SK-N-SH treated with all-trans-retinoic acid at 6 μM for 48 hours (cell line): ENCODE measurements at regions not wholly inside any gene's neighbourhood (a gene's known extent, or its start where the extent isn't known, plus 50 kb on each side); places are given as distances from the start of the nearest gene placed in this dataset.

Experiments
- ATAC-seq: fragments of 200-7000 bp; cut with Tn5 transposase; 3 replicates; pipeline ENCODE4 v1.9.1; 2020; ENCODE audit warnings: mild to moderate bottlenecking, moderate library complexity
- ARNTL ChIP-seq: fragments of 450-650 bp; formaldehyde crosslinking; IDR thresholded peaks from 2 replicates; pipeline ENCODE4 v1.5.0; 2020; ENCODE audit warnings: low read depth, mild to moderate bottlenecking, moderate library complexity, borderline replicate concordance
- BACH2 ChIP-seq: fragments of 250-450 bp; sonication (Bioruptor Pico); IDR thresholded peaks from 2 replicates; pipeline ENCODE4 v1.9.0; 2021; ENCODE audit warnings: mild to moderate bottlenecking, borderline replicate concordance
- CREB5 ChIP-seq: fragments of 250-450 bp; sonication (Bioruptor Pico); IDR thresholded peaks from 2 replicates; pipeline ENCODE4 v1.5.1; 2020; ENCODE audit warnings: low read depth, mild to moderate bottlenecking, moderate library complexity
- CSDC2 ChIP-seq: fragments of 250-450 bp; sonication (Bioruptor Pico); IDR thresholded peaks from 2 replicates; pipeline ENCODE4 v1.5.0; 2020; ENCODE audit warnings: mild to moderate bottlenecking, moderate library complexity
- CSRNP3 ChIP-seq: fragments of 250-450 bp; sonication (Bioruptor Pico); IDR thresholded peaks from 2 replicates; pipeline ENCODE4 v1.5.1; 2021; ENCODE audit warnings: mild to moderate bottlenecking, moderate library complexity
- ESRRG ChIP-seq: fragments of 250-450 bp; sonication (Bioruptor Pico); IDR thresholded peaks from 2 replicates; pipeline ENCODE4 v1.6.1; 2021; ENCODE audit warnings: mild to moderate bottlenecking
- GLIS3 ChIP-seq: fragments of 250-450 bp; sonication (Bioruptor Pico); IDR thresholded peaks from 2 replicates; pipeline ENCODE4 v1.5.0; 2020; ENCODE audit warnings: mild to moderate bottlenecking, moderate library complexity
- ISL1 ChIP-seq: fragments of 250-450 bp; sonication (Bioruptor Pico); IDR thresholded peaks from 2 replicates; pipeline ENCODE4 v2.1.2; 2022; ENCODE audit warnings: mild to moderate bottlenecking, moderate library complexity
- OSR1 ChIP-seq: fragments of 250-450 bp; sonication (Bioruptor Pico); IDR thresholded peaks from 2 replicates; pipeline ENCODE4 v1.8.0; 2022; ENCODE audit warnings: moderate library complexity, mild to moderate bottlenecking, inconsistent platforms
- POU6F1 ChIP-seq: fragments of 250-450 bp; sonication (Bioruptor Pico); IDR thresholded peaks from 2 replicates; pipeline ENCODE4 v1.8.0; 2021; ENCODE audit warnings: low read depth, mild to moderate bottlenecking, moderate library complexity, borderline replicate concordance
- PPARA ChIP-seq: fragments of 250-450 bp; sonication (Bioruptor Pico); IDR thresholded peaks from 2 replicates; pipeline ENCODE4 v1.5.0; 2020; ENCODE audit warnings: mild to moderate bottlenecking, borderline replicate concordance
- RARB ChIP-seq: fragments of 250-450 bp; sonication (Bioruptor Pico); IDR thresholded peaks from 2 replicates; pipeline ENCODE4 v1.8.0; 2021; ENCODE audit warnings: mild to moderate bottlenecking, moderate library complexity
- SNAI2 ChIP-seq: fragments of 250-450 bp; sonication (Bioruptor Pico); IDR thresholded peaks from 2 replicates; pipeline ENCODE4 v1.5.0; 2020; ENCODE audit warnings: mild to moderate bottlenecking, moderate library complexity
- TCF4 ChIP-seq: fragments of 250-450 bp; sonication (Bioruptor Pico); IDR thresholded peaks from 2 replicates; pipeline ENCODE4 v1.8.0; 2021; ENCODE audit warnings: mild to moderate bottlenecking, moderate library complexity, borderline replicate concordance
- TOX ChIP-seq: fragments of 250-450 bp; sonication (Bioruptor Pico); IDR thresholded peaks from 2 replicates; pipeline ENCODE4 v1.8.0; 2021; ENCODE audit warnings: mild to moderate bottlenecking, moderate library complexity, borderline replicate concordance
- ZC3H10 ChIP-seq: fragments of 250-450 bp; sonication (Bioruptor Pico); IDR thresholded peaks from 2 replicates; pipeline ENCODE4 v1.5.1; 2021; ENCODE audit warnings: mild to moderate bottlenecking, moderate library complexity
- ZFP3 ChIP-seq: fragments of 250-450 bp; sonication (Bioruptor Pico); IDR thresholded peaks from 2 replicates; pipeline ENCODE4 v1.5.0; 2020; ENCODE audit warnings: mild to moderate bottlenecking, moderate library complexity
- ZFP30 ChIP-seq: fragments of 450-650 bp; formaldehyde crosslinking; IDR thresholded peaks from 2 replicates; pipeline ENCODE4 v1.5.0; 2022; ENCODE audit warnings: mild to moderate bottlenecking, moderate library complexity
- ZNF565 ChIP-seq: fragments of 450-650 bp; formaldehyde crosslinking; conservative IDR thresholded peaks from 2 replicates; pipeline ENCODE4 v1.5.0; 2020; ENCODE audit warnings: low read depth, mild to moderate bottlenecking, moderate library complexity
- ZNF70 ChIP-seq: fragments of 450-650 bp; formaldehyde crosslinking; IDR thresholded peaks from 2 replicates; pipeline ENCODE4 v1.5.0; 2020; ENCODE audit warnings: mild to moderate bottlenecking, moderate library complexity
- ZNF8 ChIP-seq: fragments of 450-650 bp; formaldehyde crosslinking; IDR thresholded peaks from 2 replicates; pipeline ENCODE4 v1.5.0; 2020; ENCODE audit warnings: mild to moderate bottlenecking, moderate library complexity
- TF ChIP-seq, protein P1 (sequence below): fragments of 250-450 bp; sonication (Bioruptor Pico); IDR thresholded peaks from 2 replicates; pipeline ENCODE4 v1.8.0; 2020; ENCODE audit warnings: mild to moderate bottlenecking, moderate library complexity, borderline replicate concordance
- TF ChIP-seq, protein P2 (sequence below): fragments of 250-450 bp; sonication (Bioruptor Pico); IDR thresholded peaks from 2 replicates; pipeline ENCODE4 v1.5.0; 2020; ENCODE audit warnings: mild to moderate bottlenecking, moderate library complexity

GRCh38 chr3:59341459-59341858 lies 291.6 kb upstream of the CFAP20DC start:
- TF ChIP-seq ISL1 (CRISPR knock-in tag) (no peak), OSR1 (CRISPR knock-in tag) (no peak), ZNF565 (CRISPR knock-in tag) (no peak), ARNTL (CRISPR knock-in tag) (no peak), TCF4 (CRISPR knock-in tag) (no peak), ZFP3 (no peak), ESRRG (CRISPR knock-in tag) (no peak), SNAI2 (CRISPR knock-in tag) (no peak), TOX (CRISPR knock-in tag) (no peak)
- ATAC-seq = no peak

GRCh38 chr3:59339818-59340217 lies 290.0 kb upstream of the CFAP20DC start:
- no peak for ATAC-seq

DNA sequence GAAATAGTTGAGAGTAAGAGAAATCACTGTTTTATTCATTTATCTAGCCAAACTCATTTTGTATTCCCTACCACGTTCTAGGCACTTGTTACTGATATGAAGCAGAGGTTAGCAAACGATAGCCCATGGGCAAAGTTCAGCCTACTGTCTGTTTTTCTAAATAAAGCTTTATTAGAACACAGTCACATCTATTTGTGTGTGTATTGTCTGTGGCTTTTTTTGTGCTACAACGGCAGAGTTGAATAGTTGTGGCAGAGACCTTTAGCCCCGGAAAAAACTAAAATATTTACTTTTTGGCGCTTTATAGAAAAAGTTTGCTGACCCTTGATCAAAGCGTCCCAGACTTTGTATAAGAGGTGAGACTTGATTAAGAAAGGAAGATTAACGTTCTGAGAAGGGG lies 289.1 kb upstream of the CFAP20DC start:
- no peak for TF ChIP-seq ZNF70 (CRISPR knock-in tag)
- TF ChIP-seq CREB5 = no peak
- TF ChIP-seq CSRNP3 (CRISPR knock-in tag) = no peak
- no peak for TF ChIP-seq GLIS3
- TF ChIP-seq TCF4 (CRISPR knock-in tag) = no peak
- no peak for TF ChIP-seq ZNF8 (CRISPR knock-in tag)
- no peak for TF ChIP-seq ZNF565 (CRISPR knock-in tag)
- no peak for TF ChIP-seq BACH2 (CRISPR knock-in tag)
- TF ChIP-seq, protein P1, sequence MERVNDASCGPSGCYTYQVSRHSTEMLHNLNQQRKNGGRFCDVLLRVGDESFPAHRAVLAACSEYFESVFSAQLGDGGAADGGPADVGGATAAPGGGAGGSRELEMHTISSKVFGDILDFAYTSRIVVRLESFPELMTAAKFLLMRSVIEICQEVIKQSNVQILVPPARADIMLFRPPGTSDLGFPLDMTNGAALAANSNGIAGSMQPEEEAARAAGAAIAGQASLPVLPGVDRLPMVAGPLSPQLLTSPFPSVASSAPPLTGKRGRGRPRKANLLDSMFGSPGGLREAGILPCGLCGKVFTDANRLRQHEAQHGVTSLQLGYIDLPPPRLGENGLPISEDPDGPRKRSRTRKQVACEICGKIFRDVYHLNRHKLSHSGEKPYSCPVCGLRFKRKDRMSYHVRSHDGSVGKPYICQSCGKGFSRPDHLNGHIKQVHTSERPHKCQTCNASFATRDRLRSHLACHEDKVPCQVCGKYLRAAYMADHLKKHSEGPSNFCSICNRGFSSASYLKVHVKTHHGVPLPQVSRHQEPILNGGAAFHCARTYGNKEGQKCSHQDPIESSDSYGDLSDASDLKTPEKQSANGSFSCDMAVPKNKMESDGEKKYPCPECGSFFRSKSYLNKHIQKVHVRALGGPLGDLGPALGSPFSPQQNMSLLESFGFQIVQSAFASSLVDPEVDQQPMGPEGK (CRISPR knock-in tag) = no peak
- TF ChIP-seq, protein P2, sequence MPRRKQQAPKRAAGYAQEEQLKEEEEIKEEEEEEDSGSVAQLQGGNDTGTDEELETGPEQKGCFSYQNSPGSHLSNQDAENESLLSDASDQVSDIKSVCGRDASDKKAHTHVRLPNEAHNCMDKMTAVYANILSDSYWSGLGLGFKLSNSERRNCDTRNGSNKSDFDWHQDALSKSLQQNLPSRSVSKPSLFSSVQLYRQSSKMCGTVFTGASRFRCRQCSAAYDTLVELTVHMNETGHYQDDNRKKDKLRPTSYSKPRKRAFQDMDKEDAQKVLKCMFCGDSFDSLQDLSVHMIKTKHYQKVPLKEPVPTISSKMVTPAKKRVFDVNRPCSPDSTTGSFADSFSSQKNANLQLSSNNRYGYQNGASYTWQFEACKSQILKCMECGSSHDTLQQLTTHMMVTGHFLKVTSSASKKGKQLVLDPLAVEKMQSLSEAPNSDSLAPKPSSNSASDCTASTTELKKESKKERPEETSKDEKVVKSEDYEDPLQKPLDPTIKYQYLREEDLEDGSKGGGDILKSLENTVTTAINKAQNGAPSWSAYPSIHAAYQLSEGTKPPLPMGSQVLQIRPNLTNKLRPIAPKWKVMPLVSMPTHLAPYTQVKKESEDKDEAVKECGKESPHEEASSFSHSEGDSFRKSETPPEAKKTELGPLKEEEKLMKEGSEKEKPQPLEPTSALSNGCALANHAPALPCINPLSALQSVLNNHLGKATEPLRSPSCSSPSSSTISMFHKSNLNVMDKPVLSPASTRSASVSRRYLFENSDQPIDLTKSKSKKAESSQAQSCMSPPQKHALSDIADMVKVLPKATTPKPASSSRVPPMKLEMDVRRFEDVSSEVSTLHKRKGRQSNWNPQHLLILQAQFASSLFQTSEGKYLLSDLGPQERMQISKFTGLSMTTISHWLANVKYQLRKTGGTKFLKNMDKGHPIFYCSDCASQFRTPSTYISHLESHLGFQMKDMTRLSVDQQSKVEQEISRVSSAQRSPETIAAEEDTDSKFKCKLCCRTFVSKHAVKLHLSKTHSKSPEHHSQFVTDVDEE (CRISPR knock-in tag) = no peak
- TF ChIP-seq RARB (CRISPR knock-in tag) = no peak
- TF ChIP-seq PPARA (CRISPR knock-in tag) = no peak
- TF ChIP-seq ZC3H10 (CRISPR knock-in tag) = no peak
- no peak for ATAC-seq

More at GRCh38 chr3:59339818-59340217, 290.0 kb upstream of the CFAP20DC start:
- no peak for TF ChIP-seq BACH2 (CRISPR knock-in tag)

DNA sequence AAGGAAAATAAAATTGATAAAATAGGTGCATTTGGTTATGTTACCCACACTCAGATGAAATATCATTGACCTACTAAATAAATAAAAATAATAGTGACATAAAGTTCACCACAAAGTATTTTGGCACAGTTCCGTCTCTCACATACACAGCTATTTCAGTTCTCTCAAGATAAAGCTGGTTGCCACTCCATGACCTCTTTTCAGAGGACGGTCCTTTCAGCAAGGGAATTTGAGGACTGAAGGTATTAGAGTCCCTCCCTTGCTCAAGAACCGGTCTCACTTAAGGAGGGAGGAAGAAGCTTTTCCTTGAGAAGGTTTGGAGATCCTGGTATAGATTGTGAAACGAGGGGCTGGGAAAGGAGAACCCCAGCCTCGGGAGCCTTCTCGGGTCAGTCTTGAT lies 285.5 kb upstream of the CFAP20DC start:
- TF ChIP-seq ZNF8 (CRISPR knock-in tag) (no peak), SNAI2 (CRISPR knock-in tag) (no peak), CSDC2 (CRISPR knock-in tag) (no peak), RARB (CRISPR knock-in tag) (no peak), ESRRG (CRISPR knock-in tag) (no peak), ZFP3 (no peak), ZC3H10 (CRISPR knock-in tag) (no peak), ISL1 (CRISPR knock-in tag) (no peak), ZNF565 (CRISPR knock-in tag) (no peak), BACH2 (CRISPR knock-in tag) (no peak), ZFP30 (CRISPR knock-in tag) (no peak), OSR1 (CRISPR knock-in tag) (no peak), POU6F1 (no peak), CREB5 (no peak)
- TF ChIP-seq, protein P2 (CRISPR knock-in tag) = no peak
- no peak for ATAC-seq
